SW 1271 (cell line): ENCODE measurements at regions not wholly inside any gene's neighbourhood (a gene's known extent, or its start where the extent isn't known, plus 50 kb on each side); places are given as distances from the start of the nearest gene placed in this dataset.

Experiments
- DNase-seq, 2 experiments: peaks; one replicate each; lab custom pipeline; 2025; lab: John Stamatoyannopoulos, UW

GRCh38 chr2:146235158-146235557, 1609.7 kb upstream of the ACVR2A start:
- no peak for DNase-seq

- DNase-seq = no peak
Measured at GRCh38 chr2:146229508-146230155, 1615.2 kb upstream of the ACVR2A start.

DNA sequence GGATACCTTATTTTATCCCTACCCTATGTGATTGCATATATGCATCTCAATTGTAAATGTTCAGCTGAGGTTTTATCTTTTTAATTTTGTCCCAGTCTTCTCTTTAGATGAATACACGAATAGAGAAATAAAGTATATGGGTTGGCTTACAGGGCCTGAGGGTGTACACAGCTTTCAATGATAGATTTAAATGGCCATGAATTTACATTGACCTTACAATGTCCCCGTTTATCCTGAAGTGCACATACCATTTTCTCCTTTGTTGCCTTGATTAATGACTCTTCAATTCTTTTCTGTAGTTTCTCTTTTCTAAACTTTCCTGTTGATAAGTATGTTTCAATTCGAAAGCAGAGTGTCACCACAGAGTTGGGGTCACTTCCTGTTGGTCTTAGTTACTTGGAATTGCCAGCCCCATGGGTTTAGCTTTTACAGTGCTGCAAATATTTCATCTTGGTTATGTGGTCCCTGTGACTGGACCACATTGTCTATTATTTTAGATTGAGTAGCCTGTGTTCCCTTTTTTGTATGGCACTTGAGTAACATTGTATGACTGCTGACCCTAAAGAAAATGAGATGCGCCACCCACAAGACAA, 1616.3 kb upstream of the ACVR2A start:
- DNase-seq = no peak

DNA sequence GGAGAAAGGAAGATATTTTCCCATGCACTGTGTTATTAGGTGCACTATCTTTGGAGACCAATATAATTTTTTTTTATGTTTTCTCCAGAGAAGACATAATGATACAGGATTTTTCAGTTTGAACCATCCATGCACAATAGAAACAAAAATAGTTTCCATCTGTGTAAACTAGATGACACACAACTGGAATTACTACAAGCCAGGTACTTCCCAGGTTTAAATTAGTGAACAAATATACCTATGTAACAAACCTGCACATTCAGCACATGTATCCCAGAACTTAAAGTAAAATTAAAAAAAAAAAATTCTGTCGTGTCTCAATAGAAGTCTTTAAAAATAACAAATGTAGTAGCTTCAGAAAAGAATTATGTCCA, 1616.8 kb upstream of the ACVR2A start:
- no peak for DNase-seq

- DNase-seq = no peak
Measured at GRCh38 chr2:146227152-146228019, 1617.4 kb upstream of the ACVR2A start.

DNA sequence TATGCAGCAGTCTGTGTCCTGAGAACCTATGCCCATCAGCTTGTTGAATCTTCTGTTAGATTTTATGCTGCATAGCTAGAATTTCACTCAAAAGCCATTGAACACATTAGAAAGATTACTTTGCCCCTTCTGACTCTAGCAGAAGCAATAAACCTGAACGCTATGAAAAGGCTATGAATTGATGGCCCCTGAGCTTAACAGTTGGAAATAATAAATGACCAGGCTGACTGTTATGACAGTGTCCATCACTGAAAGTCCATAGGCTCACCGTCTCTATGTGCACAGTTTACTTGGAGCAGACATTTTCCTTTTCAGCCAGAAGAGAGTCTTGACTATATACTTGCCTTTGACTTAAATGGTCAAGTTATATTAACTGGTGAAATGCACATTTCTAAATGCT, 1618.8 kb upstream of the ACVR2A start:
- no peak for DNase-seq

- no peak for DNase-seq
Measured at GRCh38 chr2:146221826-146222225, 1623.0 kb upstream of the ACVR2A start.

DNA sequence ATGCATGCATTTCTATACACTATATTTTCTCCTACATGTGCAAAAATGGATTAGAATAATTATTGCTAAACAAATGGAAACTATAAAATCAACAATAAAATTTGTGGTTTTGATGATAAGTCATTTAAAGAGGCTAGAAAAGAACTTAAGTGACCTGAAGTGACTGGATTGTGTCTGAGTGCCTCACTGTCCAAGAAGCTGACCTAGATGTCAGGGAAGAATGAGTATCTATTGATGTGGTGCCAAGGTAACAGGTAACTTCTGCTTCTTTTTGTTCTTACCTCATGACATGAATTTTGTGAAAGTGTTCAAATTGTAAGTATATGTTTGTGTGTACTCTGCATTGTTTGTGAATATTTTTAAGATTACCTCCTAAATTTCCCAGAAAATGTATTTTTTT, 1623.9 kb upstream of the ACVR2A start:
- no peak for DNase-seq

DNA sequence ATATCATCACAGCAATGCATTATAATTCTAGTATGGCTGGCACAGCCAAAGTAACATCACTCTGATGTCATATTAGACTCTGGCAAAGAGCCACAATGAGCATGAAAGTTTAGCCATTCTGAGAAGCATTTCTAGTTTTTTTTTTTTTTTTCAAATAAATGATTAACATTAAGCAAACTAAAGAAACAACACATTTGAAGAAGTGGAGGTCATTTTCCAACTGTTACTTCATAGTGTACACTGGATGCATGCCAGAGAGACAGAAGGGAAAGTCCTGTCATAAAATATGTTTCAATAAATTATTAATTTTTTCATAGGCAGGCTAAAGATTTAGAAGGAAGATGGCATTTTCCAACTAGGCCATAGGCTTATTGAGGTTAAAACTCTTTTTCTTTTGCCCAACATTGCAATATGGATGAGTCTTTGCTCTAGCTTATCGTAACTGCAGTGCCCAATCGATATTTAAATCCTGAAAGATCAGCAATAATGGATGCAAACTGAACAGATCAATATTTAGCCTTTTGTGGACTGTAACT, 1630.4 kb upstream of the ACVR2A start:
- DNase-seq = no peak

GRCh38 chr2:146213674-146214073, 1631.2 kb upstream of the ACVR2A start:
- DNase-seq = no peak

GRCh38 chr2:146212602-146213001, 1632.2 kb upstream of the ACVR2A start:
- DNase-seq = no peak

- no peak for DNase-seq
Measured at GRCh38 chr2:146209842-146210275, 1635.0 kb upstream of the ACVR2A start.

- no peak for DNase-seq
Measured at GRCh38 chr2:146207901-146208300, 1636.9 kb upstream of the ACVR2A start.

DNA sequence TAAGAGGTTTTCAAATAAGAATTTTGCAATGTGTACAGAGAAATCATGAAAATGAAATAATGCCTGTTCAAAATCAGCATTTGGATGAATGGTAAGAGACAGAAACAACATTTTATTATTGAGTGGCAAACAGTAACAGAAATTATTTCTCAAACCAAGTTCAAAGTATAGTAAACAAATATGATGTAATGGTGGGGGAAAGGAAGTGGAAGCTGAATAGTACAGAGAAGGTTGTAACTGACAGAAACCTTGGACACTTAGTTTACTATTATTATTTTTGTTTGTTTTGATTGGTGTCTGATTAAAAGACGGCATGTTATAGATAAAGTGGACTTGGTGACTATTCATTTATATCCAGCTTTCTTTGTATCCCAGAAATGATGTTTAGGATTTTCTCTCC, 1637.4 kb upstream of the ACVR2A start:
- no peak for DNase-seq

GRCh38 chr2:146203064-146203624, 1641.7 kb upstream of the ACVR2A start:
- DNase-seq = no peak

DNA sequence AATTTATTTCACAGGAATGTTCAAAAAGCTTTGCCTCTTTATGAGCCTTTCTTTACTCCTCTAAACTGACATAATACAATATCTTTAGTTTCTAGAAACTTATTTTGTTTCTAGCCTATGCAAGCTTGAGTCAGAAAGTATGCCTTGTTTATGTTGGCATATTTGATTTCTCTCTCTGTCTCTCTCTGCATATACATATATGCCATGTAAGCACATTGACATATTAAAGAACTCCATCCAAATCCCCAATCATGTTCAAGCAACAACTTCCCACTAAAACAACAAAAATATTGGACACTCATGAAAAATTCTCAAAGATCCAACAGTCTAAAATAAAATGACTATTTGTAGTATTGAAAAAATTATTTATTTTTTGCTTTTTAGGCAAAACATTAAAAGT, 1651.2 kb upstream of the ACVR2A start:
- DNase-seq = no peak

GRCh38 chr2:146189541-146189940, 1655.3 kb upstream of the ACVR2A start:
- no peak for DNase-seq

GRCh38 chr2:146173934-146174333, 1654.0 kb upstream of the ZEB2 start:
- DNase-seq = no peak

DNA sequence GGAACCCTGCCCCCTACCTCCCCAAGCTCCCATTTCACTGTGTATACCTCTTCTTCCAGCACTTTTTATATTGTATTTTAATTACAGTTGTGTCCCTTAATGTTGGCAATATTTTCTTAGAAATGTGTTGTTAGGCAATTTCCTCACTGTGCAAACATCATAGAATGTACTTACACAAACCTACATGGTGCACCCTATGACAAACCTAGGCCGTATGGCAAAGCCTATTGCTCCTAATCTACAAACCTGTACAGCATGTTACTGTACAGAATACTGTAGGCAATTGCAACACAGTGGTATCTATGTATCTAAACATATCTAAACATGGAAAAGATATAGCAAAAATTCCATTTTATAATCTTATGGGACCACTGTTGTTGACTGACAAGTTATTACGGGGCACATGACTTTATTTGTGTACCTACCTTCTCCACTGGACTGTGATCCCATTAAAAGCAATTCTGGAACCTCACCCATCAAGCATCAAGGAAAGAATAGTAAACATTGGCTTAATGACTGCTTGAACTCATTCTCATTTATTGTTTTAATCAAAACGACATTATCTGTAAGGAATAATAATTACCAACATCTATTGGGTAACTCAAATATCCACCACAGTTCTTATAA, 1641.5 kb upstream of the ZEB2 start:
- no peak for DNase-seq

- no peak for DNase-seq
Measured at GRCh38 chr2:146158072-146158674, 1638.3 kb upstream of the ZEB2 start.

- no peak for DNase-seq
Measured at GRCh38 chr2:146147448-146148012, 1627.6 kb upstream of the ZEB2 start.
